BJ (cell line): ENCODE measurements at regions not wholly inside any gene's neighbourhood (a gene's known extent, or its start where the extent isn't known, plus 50 kb on each side); places are given as distances from the start of the nearest gene placed in this dataset.

Source experiments
- CTCF ChIA-PET: fragments of 350-600 bp; formaldehyde crosslinking; extraction: SDS; loops from one replicate; lab custom pipeline; 2021; ENCODE audit warnings: antibody characterized with exemption, inconsistent platforms; lab: Yijun Ruan, JAX
- POLR2A ChIA-PET: fragments of 300-600 bp; sonication (Branson Sonifier 250); formaldehyde crosslinking; extraction: SDS; loops from one replicate; lab custom pipeline; 2021; ENCODE audit warnings: antibody characterized with exemption; lab: Charles Lee
- DNase-seq: peaks from one replicate; pipeline ENCODE4 v3.0.0-alpha.2; 2011; ENCODE audit warnings: low read depth
- H3K27me3 ChIP-seq: 2 replicates; pipeline ENCODE4 v1.6.0; 2011; ENCODE audit warnings: low read length; ENCODE audit not compliant: control insufficient read depth, insufficient read depth
- H3K36me3 ChIP-seq: 2 replicates; pipeline ENCODE4 v1.5.1; 2011; ENCODE audit warnings: low read length; ENCODE audit not compliant: control insufficient read depth, insufficient read depth
- H3K4me3 ChIP-seq: 2 replicates; pipeline ENCODE4 v1.5.1; 2011; ENCODE audit warnings: low read depth, mild to moderate bottlenecking, control low read depth, low read length
- TF ChIP-seq, protein P1 (sequence below): IDR thresholded peaks from 2 replicates; pipeline ENCODE4 v1.5.1; 2011; ENCODE audit warnings: low read depth, mild to moderate bottlenecking, control low read depth, inconsistent platforms, low read length, moderate library complexity; ENCODE audit not compliant: insufficient read depth

- Histone ChIP-seq H3K4me3 (no peak overlapping the region), H3K27me3 (no peaks in the 10 kb centered on the region), H3K36me3 (no peaks in the 10 kb centered on the region)
- CTCF ChIA-PET = no interaction called here
- POLR2A ChIA-PET = no interaction called here
- TF ChIP-seq, protein P1, sequence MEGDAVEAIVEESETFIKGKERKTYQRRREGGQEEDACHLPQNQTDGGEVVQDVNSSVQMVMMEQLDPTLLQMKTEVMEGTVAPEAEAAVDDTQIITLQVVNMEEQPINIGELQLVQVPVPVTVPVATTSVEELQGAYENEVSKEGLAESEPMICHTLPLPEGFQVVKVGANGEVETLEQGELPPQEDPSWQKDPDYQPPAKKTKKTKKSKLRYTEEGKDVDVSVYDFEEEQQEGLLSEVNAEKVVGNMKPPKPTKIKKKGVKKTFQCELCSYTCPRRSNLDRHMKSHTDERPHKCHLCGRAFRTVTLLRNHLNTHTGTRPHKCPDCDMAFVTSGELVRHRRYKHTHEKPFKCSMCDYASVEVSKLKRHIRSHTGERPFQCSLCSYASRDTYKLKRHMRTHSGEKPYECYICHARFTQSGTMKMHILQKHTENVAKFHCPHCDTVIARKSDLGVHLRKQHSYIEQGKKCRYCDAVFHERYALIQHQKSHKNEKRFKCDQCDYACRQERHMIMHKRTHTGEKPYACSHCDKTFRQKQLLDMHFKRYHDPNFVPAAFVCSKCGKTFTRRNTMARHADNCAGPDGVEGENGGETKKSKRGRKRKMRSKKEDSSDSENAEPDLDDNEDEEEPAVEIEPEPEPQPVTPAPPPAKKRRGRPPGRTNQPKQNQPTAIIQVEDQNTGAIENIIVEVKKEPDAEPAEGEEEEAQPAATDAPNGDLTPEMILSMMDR = no peak
- DNase-seq = no peak
Observed at GRCh38 chr12:97222391-97222790, 240.2 kb upstream of the RMST start.

DNA sequence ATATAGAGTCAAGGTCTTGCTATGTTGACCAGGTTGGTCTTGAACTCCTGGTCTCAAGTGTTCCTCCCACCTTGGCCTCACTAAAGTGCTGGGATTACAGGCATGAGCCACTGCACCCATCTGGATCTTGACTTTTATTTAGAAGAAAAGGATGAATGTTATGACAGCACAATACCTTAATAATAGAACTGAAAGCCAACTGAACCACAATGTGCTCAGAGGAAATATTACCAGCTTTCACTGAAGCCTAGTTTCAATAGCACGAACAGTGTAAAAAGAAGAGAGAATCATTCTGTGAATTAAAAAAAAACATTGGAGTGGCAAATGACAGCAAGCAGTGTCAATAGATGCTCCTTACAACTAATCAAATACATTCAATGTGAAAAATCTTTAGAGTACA lies 239.2 kb upstream of the RMST start:
- TF ChIP-seq, protein P1 = no peak
- ChIA-PET CTCF (interaction anchor here (0.7 kb wide), 1 partner anchor 11 kb away, joined by 3 read pairs; no protein-coding TSS in a partner anchor), POLR2A (no interaction called here)
- no peak for DNase-seq
- no peaks in the 10 kb centered on the region for H3K36me3 ChIP-seq
- no peaks in the 10 kb centered on the region for H3K27me3 ChIP-seq
- H3K4me3 ChIP-seq = no peak overlapping the region

DNA sequence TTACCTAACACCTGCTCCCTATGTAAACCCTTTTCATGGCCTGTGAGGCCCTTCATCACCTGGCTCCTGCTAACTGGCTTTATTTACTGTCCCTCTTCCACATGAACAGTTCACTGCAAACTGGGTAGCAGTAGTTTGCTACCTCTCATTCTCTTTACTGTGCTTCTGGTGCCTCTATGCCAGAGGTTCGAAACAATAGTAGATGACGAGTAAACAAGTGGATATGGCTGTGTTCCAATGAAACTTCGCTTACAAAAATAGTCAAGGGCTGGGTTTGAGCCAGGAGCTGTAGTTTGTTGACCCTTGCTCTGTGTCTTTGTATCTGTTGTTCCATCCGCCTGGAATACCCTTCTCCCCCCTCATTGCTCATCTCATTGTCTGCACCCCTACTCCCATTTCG lies 233.6 kb upstream of the RMST start:
- no peak overlapping the region for H3K4me3 ChIP-seq
- DNase-seq = no peak
- H3K27me3 ChIP-seq = no peaks in the 10 kb centered on the region
- TF ChIP-seq, protein P1 = no peak
- no peaks in the 10 kb centered on the region for H3K36me3 ChIP-seq
- ChIA-PET CTCF (no interaction called here), POLR2A (no interaction called here)

- no peak overlapping the region for H3K4me3 ChIP-seq
- ChIA-PET POLR2A (no interaction called here), CTCF (interaction anchor here (0.6 kb wide), 1 partner anchor 644 kb away, joined by 4 read pairs; no protein-coding TSS in a partner anchor)
- no peaks in the 10 kb centered on the region for H3K36me3 ChIP-seq
- TF ChIP-seq, protein P1 = no peak
- no peaks in the 10 kb centered on the region for H3K27me3 ChIP-seq
- DNase-seq = no peak
Observed at GRCh38 chr12:97235102-97235501, 227.5 kb upstream of the RMST start.

DNA sequence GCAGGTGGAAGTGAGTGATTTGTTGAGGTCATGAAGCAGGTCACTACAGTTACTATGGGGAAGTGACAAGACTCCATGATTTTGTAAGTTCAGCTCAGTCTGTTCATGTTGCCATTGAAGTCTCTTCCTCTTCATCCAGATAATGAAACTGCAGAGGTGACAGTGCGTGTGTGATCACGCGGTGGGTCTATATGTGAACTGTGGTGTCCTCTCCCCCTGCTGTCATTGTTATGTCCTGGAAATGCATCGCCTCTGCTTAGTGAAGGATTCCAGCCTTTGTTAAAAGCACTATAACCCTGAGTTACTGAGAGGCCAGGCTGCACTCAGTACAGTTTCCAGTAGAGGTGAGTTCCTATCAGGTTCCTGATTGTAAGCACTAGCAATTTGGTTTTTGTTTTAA lies 216.2 kb upstream of the RMST start:
- no peak overlapping the region for H3K4me3 ChIP-seq
- TF ChIP-seq, protein P1 = no peak
- H3K27me3 ChIP-seq = no peaks in the 10 kb centered on the region
- ChIA-PET POLR2A (no interaction called here), CTCF (interaction anchor here (0.6 kb wide), 1 partner anchor 322 kb away, joined by 3 read pairs; no protein-coding TSS in a partner anchor)
- DNase-seq = no peak
- H3K36me3 ChIP-seq = no peaks in the 10 kb centered on the region
